MCF 10A (cell line): ENCODE measurements at regions not wholly inside any gene's neighbourhood (a gene's known extent, or its start where the extent isn't known, plus 50 kb on each side); places are given as distances from the start of the nearest gene placed in this dataset.

Experiments
- BruUV-seq: library from RNA; stranded (reverse); fragments of 400-500 nt; replicated peaks from 2 replicates; lab custom pipeline; 2021; lab: Mats Ljungman, UMichigan
- CTCF ChIA-PET: fragments of 300-600 bp; sonication (Branson Sonifier 250); formaldehyde crosslinking; extraction: SDS; loops from one replicate; lab custom pipeline; 2021; ENCODE audit warnings: antibody characterized with exemption, inconsistent platforms; lab: Yijun Ruan, JAX
- POLR2A ChIA-PET: fragments of 300-600, 350-650 bp; sonication (Branson Sonifier 250); formaldehyde crosslinking; extraction: SDS; loops from one replicate; lab custom pipeline; 2020; ENCODE audit warnings: antibody characterized with exemption, inconsistent platforms; lab: Yijun Ruan, JAX
- DNase-seq: peaks from one replicate; pipeline ENCODE4 v3.0.0-alpha.2; 2018; ENCODE audit not compliant: unreplicated experiment
- H3K27ac Mint-ChIP-seq: one replicate; pipeline ENCODE4 v1.8.0; 2022; ENCODE audit warnings: mild to moderate bottlenecking, low read depth, mixed read lengths; ENCODE audit not compliant: unreplicated experiment
- H3K27me3 Mint-ChIP-seq: one replicate; pipeline ENCODE4 v1.8.0; 2022; ENCODE audit warnings: mixed read lengths; ENCODE audit not compliant: insufficient read depth, unreplicated experiment
- H3K36me3 Mint-ChIP-seq: one replicate; pipeline ENCODE4 v1.8.0; 2022; ENCODE audit warnings: mild to moderate bottlenecking, moderate library complexity, mixed read lengths; ENCODE audit not compliant: insufficient read depth, unreplicated experiment
- H3K4me1 Mint-ChIP-seq: one replicate; pipeline ENCODE4 v1.8.0; 2022; ENCODE audit warnings: mixed read lengths; ENCODE audit not compliant: insufficient read depth, unreplicated experiment
- H3K4me3 Mint-ChIP-seq: one replicate; pipeline ENCODE4 v1.8.0; 2022; ENCODE audit warnings: mild to moderate bottlenecking, moderate library complexity, mixed read lengths; ENCODE audit not compliant: unreplicated experiment
- H3K9me3 Mint-ChIP-seq: one replicate; pipeline ENCODE4 v1.8.0; 2022; ENCODE audit warnings: mixed read lengths; ENCODE audit not compliant: unreplicated experiment
- CTCF ChIP-seq: fragments of 200-600 bp; IDR thresholded peaks from one replicate; pipeline ENCODE4 v1.8.0; 2022; ENCODE audit warnings: antibody characterized with exemption, mild to moderate bottlenecking; ENCODE audit not compliant: unreplicated experiment
- intact Hi-C: fragments of 100-400 bp; cut with micrococcal nuclease; formaldehyde crosslinking; loops from 2 replicates; pipeline ENCODE4 v1.14.1; 2022

DNA sequence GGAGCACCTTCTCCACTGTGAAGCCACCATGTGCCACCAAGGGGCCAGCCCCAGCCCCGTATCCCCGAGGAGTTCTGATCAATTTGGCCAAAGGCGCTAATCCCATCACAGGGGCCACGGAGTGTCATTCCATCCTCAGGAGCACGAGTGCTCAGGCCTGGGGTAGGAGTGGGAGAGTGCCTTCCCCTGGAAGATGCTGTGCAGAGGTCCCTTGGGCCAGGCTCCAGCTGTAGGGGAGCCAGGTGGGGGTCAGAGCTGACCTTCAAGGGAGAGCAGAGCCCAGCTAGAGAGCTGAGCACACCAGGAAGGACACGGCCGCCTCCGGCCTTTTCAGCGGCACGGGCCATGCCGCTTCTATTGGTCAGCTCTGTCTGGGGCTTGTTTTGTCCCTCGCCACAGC, 1459.9 kb downstream of the BRD1 start:
- ChIA-PET CTCF (no interaction called here), POLR2A (no interaction called here)
- no peak for TF ChIP-seq CTCF
- no peaks in the 10 kb centered on the region for H3K27me3 Mint-ChIP-seq
- no peak overlapping the region for H3K27ac Mint-ChIP-seq
- no peak overlapping the region for H3K4me3 Mint-ChIP-seq
- no peaks in the 10 kb centered on the region for H3K4me1 Mint-ChIP-seq
- peaks cover 13% of the 10 kb centered on the region for H3K9me3 Mint-ChIP-seq
- H3K36me3 Mint-ChIP-seq = no peaks in the 10 kb centered on the region
- BruUV-seq = no TSS peak
- intact Hi-C loops = no loop called here
- no peak for DNase-seq

- Mint-ChIP-seq H3K4me3 (no peak overlapping the region), H3K27ac (no peak overlapping the region), H3K9me3 (peaks cover 8% of the 10 kb centered on the region), H3K27me3 (no peaks in the 10 kb centered on the region), H3K4me1 (no peaks in the 10 kb centered on the region), H3K36me3 (no peaks in the 10 kb centered on the region)
- DNase-seq = no peak
- intact Hi-C loops = no loop called here
- BruUV-seq = no TSS peak
- ChIA-PET POLR2A (interaction anchor here (0.6 kb wide), 1 partner anchor 53 kb away, joined by 3 read pairs; no protein-coding TSS in a partner anchor), CTCF (no interaction called here)
- TF ChIP-seq CTCF = no peak
These were observed 1461.1 kb downstream of the BRD1 start for GRCh38 chr22:48366591-48366990.

DNA sequence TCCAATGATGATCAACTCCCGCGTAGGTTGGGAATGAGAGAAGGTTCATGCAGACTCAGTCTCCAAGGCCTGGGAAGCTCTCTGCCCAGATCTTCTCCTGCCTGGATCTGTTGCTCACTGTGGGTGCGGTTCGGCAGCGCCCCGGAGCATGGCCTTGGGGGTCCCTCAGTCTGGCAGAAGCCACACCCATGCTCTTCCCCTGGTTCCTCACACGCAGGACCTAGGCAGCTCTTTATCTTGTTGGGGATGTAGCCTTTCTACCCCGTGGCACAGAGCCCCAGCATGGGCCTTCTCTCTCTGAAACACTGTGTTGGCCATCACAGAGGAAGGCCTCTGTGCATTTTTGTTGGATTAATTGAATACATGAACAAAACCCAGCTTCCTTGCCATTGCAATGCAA, 1461.6 kb downstream of the BRD1 start:
- intact Hi-C loops = no loop called here
- CTCF ChIA-PET = no interaction called here
- H3K27me3 Mint-ChIP-seq = no peaks in the 10 kb centered on the region

GRCh38 chr22:48365386-48365785, 1462.3 kb downstream of the BRD1 start:
- CTCF ChIA-PET = no interaction called here
- H3K4me1 Mint-ChIP-seq = no peaks in the 10 kb centered on the region
- H3K27me3 Mint-ChIP-seq = no peaks in the 10 kb centered on the region
- no peaks in the 10 kb centered on the region for H3K9me3 Mint-ChIP-seq
- TF ChIP-seq CTCF = no peak
- no peak overlapping the region for H3K27ac Mint-ChIP-seq
- no TSS peak for BruUV-seq
- no peak overlapping the region for H3K4me3 Mint-ChIP-seq
- no peak for DNase-seq
- POLR2A ChIA-PET = interaction anchor here (0.6 kb wide), 1 partner anchor 1558 kb away, joined by 3 read pairs; no protein-coding TSS in a partner anchor
- intact Hi-C loops = no loop called here
- H3K36me3 Mint-ChIP-seq = no peaks in the 10 kb centered on the region

More for the DNA sequence above, 1461.6 kb downstream of the BRD1 start:
- no peak overlapping the region for H3K4me3 Mint-ChIP-seq
- TF ChIP-seq CTCF = no peak
- peaks cover 2% of the 10 kb centered on the region for H3K9me3 Mint-ChIP-seq
- BruUV-seq = no TSS peak
- no peaks in the 10 kb centered on the region for H3K36me3 Mint-ChIP-seq
- H3K27ac Mint-ChIP-seq = no peak overlapping the region
- POLR2A ChIA-PET = interaction anchor here (0.6 kb wide), 1 partner anchor 1559 kb away, joined by 3 read pairs; no protein-coding TSS in a partner anchor
- H3K4me1 Mint-ChIP-seq = no peaks in the 10 kb centered on the region
- no peak for DNase-seq
